ENCODE measurements at regions not wholly inside any gene's neighbourhood (a gene's known extent, or its start where the extent isn't known, plus 50 kb on each side); places are given as distances from the start of the nearest gene placed in this dataset.

GRCh38 chr21:24852610-24853195, 754.6 kb downstream of the MRPL39 start:
- no peak for TF ChIP-seq EZH2 (IDR thresholded peaks at IDR 0.05; ENCODE audit: insufficient read depth, poor library complexity, severe bottlenecking)
- no peak for TF ChIP-seq EZH2phosphoT487 (IDR thresholded peaks at IDR 0.05; ENCODE audit: insufficient read depth, low read depth)

All from GM23248 (cell line).